VCaP (cell line): ENCODE measurements at regions not wholly inside any gene's neighbourhood (a gene's known extent, or its start where the extent isn't known, plus 50 kb on each side); places are given as distances from the start of the nearest gene placed in this dataset.

ENCODE experiments used
- H3K27ac ChIP-seq: fragments of 450-650 bp; 2 replicates; pipeline ENCODE4 v1.5.1; 2017
- CTCF ChIP-seq: fragments of 450-650 bp; conservative IDR thresholded peaks from 2 replicates; pipeline ENCODE4 v1.5.1; 2017; ENCODE audit warnings: mild to moderate bottlenecking, moderate library complexity

DNA sequence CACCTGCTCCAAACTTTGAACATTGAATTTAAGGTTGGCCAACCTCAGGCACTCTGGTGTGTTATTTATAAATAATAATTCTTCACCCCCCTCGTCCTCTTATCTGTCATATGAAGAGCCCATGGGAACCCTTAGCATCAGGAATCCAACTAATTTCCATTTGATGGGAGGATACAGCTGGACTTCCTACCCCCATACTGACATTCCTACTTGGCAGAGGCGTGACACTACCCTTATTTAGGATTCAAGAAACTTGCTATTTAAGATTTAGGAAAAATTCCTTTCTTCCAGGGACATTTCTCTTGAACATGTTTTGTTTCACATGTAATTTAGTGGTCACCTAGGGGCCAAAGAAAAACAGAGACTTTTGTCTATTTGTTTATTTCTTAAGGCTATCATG lies 171.9 kb upstream of the NRP1 start:
- no peak for TF ChIP-seq CTCF
- H3K27ac ChIP-seq, result no peak overlapping the region

GRCh38 chr10:33501161-33501560 lies 166.7 kb upstream of the NRP1 start:
- no peak for TF ChIP-seq CTCF
- H3K27ac ChIP-seq, result no peak overlapping the region

DNA sequence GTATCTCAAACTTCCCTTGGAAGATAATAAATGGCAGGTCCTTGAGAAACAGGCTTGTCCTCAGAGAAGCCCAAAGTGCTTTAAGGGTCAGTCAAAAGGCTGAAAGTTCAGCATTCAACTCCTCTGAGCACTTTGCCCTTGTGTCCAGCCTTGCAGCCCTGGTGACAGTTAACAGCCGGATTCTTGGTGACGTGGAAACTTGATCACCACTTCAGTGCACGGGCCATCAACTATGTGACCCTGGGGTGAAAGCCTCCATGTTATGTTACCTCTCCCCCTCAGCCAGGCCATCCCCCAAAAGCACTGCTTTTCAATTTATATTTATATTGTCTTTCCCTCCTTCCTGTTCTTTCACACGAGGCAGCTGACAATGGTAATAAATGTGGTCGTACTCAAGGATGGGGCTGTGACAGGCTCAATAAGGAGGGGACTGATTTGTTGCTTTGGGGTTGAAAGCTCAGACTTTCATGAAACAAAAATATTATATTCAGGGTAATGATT lies 164.0 kb upstream of the NRP1 start:
- no peak overlapping the region for H3K27ac ChIP-seq
- TF ChIP-seq CTCF, result no peak

DNA sequence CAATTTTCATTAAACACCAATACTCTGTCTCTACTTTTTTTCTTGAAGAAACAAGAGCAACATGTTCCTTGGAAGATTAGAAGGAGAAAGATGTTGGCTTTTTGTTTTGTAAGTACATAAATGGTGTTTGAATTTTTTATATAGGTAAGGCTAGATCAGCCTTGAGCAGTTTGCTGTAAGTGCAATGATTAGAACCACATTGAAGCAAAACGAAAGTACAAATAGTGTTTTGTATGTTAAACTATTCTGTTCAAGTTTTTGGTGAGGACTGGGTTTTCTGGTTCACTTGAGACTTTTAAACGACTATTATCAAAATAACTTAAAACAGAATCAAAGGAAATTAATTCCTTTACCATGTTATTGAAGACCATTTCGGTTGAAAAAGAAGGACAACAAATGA lies 162.9 kb upstream of the NRP1 start:
- no peak overlapping the region for H3K27ac ChIP-seq

DNA sequence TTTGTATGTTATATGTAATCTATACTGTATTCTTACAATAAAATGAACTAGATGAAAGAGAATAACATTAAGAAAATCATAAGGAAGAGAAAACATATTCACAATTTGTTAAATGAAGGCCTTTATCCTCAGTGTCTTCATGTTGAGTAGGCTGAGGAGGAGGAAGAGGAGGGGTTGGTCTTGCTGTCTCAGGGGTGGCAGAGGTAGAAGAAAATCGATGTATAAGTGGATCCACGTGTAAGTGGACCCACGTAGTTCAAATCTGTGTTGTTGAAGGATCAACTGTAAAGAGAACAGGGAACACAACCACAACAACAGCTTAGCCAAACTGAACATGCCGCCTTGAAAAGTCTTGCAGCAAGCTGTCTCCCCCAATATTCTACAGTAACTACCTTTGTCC lies 161.6 kb upstream of the NRP1 start:
- H3K27ac ChIP-seq, result no peak overlapping the region
- no peak for TF ChIP-seq CTCF

More for the DNA sequence above, 162.9 kb upstream of the NRP1 start:
- TF ChIP-seq CTCF, result no peak

DNA sequence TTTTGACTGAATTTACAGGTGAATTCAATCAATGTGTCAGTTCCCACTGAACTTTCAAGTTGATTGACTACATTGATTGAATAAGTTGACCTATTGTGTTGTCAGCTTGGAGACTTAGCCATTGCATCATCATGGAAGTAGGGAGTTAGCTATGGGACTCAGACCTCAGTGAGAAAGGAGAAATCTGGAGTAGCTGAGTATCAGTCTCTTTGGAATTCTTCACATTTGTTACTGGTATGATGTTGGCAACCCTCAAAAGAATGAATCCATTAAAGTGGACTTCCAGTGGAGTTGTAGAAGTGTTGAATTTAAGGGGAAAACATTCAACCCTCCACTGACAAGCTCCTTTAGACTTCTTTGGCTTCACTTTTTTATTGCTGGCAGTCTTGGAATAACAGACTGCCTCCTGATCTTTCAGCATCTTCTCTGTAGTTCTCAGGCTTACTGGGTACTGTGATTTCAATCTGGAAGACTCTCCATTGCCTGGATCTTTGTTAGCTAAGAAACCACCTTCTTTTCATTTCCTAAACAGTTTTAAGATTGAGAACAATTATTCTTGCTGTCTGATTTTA lies 160.3 kb upstream of the NRP1 start:
- H3K27ac ChIP-seq, result peak overlapping the region; percentile 51
- TF ChIP-seq CTCF, result no peak

GRCh38 chr10:33493978-33494377 lies 159.5 kb upstream of the NRP1 start:
- no peak for TF ChIP-seq CTCF
- H3K27ac ChIP-seq, result no peak overlapping the region

GRCh38 chr10:33493497-33493896 lies 159.0 kb upstream of the NRP1 start:
- H3K27ac ChIP-seq, result no peak overlapping the region
- TF ChIP-seq CTCF, result no peak
